CD4-positive, alpha-beta T cell treated with Interleukin-21 for 1 hour (primary cell): ENCODE measurements at regions not wholly inside any gene's neighbourhood (a gene's known extent, or its start where the extent isn't known, plus 50 kb on each side); places are given as distances from the start of the nearest gene placed in this dataset.
"Not testable (repeated sequence)": the region's sequence is repeated elsewhere in the genome, so short reads cannot be mapped to it uniquely, and the experiment has no call there.

Experiments used
- DNase-seq: peaks from one replicate; pipeline ENCODE4 v3.0.0-alpha.2; 2020

- DNase-seq = no peak
Observed at GRCh38 chr9:129544761-129545160, 76.1 kb downstream of the C9orf50 start.

GRCh38 chr9:129542741-129543140, 78.2 kb downstream of the C9orf50 start:
- no peak for DNase-seq

- DNase-seq = no peak
Observed at GRCh38 chr9:129541270-129541669, 79.6 kb downstream of the C9orf50 start.

- DNase-seq = no peak
Observed at GRCh38 chr9:129539446-129539845, 81.5 kb downstream of the C9orf50 start.

- DNase-seq = not testable (repeated sequence)
Observed at GRCh38 chr9:129531860-129532402, 89.0 kb downstream of the C9orf50 start.

GRCh38 chr9:129527955-129528354, 92.9 kb downstream of the C9orf50 start:
- DNase-seq = not testable (repeated sequence)

- no peak for DNase-seq
Observed at GRCh38 chr9:129525656-129526196, 95.2 kb downstream of the C9orf50 start.

- no peak for DNase-seq
Observed at GRCh38 chr9:129524582-129525270, 96.2 kb downstream of the C9orf50 start.

- DNase-seq = no peak
Observed at GRCh38 chr9:129523943-129524581, 96.8 kb downstream of the C9orf50 start.

- DNase-seq = no peak
Observed at GRCh38 chr9:129522351-129522750, 98.5 kb downstream of the C9orf50 start.

- no peak for DNase-seq
Observed at GRCh38 chr9:129520082-129520481, 100.8 kb downstream of the C9orf50 start.

GRCh38 chr9:129518074-129518473, 102.8 kb downstream of the C9orf50 start:
- no peak for DNase-seq

GRCh38 chr9:129517006-129517405, 103.9 kb downstream of the C9orf50 start:
- DNase-seq = no peak

GRCh38 chr9:129514891-129515290, 106.0 kb downstream of the C9orf50 start:
- no peak for DNase-seq

- DNase-seq = no peak
Observed at GRCh38 chr9:129514497-129514867, 106.4 kb downstream of the C9orf50 start.

- no peak for DNase-seq
Observed at GRCh38 chr9:129513856-129514496, 106.9 kb downstream of the C9orf50 start.

- no peak for DNase-seq
Observed at GRCh38 chr9:129513282-129513681, 107.6 kb downstream of the C9orf50 start.

GRCh38 chr9:129511285-129511900, 109.5 kb downstream of the C9orf50 start:
- DNase-seq = no peak

- DNase-seq = no peak
Observed at GRCh38 chr9:129509533-129509928, 111.4 kb downstream of the C9orf50 start.

GRCh38 chr9:129507805-129508204, 113.1 kb downstream of the C9orf50 start:
- no peak for DNase-seq

GRCh38 chr9:129506892-129507291, 114.0 kb downstream of the C9orf50 start:
- DNase-seq = no peak

GRCh38 chr9:129506041-129506440, 114.9 kb downstream of the C9orf50 start:
- DNase-seq = no peak

- DNase-seq = no peak
Observed at GRCh38 chr9:129505270-129505902, 115.5 kb downstream of the C9orf50 start.
